ENCODE measurements at regions not wholly inside any gene's neighbourhood (a gene's known extent, or its start where the extent isn't known, plus 50 kb on each side); places are given as distances from the start of the nearest gene placed in this dataset.

GRCh38 chr13:84607261-84608013 is 725.2 kb upstream of the SLITRK1 start:
- DNase-seq: no peak
- Histone ChIP-seq H3K36me3 (no peaks in the 10 kb centered on the region), H3K4me3 (no peak overlapping the region), H3K4me1 (no peaks in the 10 kb centered on the region), H3K27ac (no peak overlapping the region), H3K27me3 (no peaks in the 10 kb centered on the region), H3K9me3 (no peaks in the 10 kb centered on the region)
- in situ Hi-C loops (cut with MboI; ENCODE audit: low pct_ligation_motif_present in 1 of 4, low pct_unique_long_range_greater_than_20kb in 1 of 4, low sequenced_read_pairs in 3 of 4): no loop called here
- intact Hi-C loops (cut with DNase I; ENCODE audit: low total_unique reads): no loop called here
- TF ChIP-seq CTCF (IDR thresholded peaks at IDR 0.05): no peak
- no peak for TF ChIP-seq POLR2AphosphoS5 (IDR thresholded peaks at IDR 0.05)
- no peak for TF ChIP-seq EP300 (IDR thresholded peaks at IDR 0.05; ENCODE audit: low read depth)
- TF ChIP-seq POLR2A (IDR thresholded peaks at IDR 0.05): no peak
- WGBS, 2 donors (ENCODE audit: low coverage in 1 of 2): 22% methylated on average over 5 of the region's 5 CpGs

- in situ Hi-C loops (cut with MboI; ENCODE audit: low pct_ligation_motif_present in 1 of 4, low pct_unique_long_range_greater_than_20kb in 1 of 4, low sequenced_read_pairs in 3 of 4) (no loop called here), intact Hi-C loops (cut with DNase I; ENCODE audit: low total_unique reads) (no loop called here)
- TF ChIP-seq POLR2A (IDR thresholded peaks at IDR 0.05) (no peak), CTCF (IDR thresholded peaks at IDR 0.05) (no peak), POLR2AphosphoS5 (IDR thresholded peaks at IDR 0.05) (no peak), EP300 (IDR thresholded peaks at IDR 0.05; ENCODE audit: low read depth) (no peak)
- H3K27ac ChIP-seq: no peak overlapping the region
- H3K9me3 ChIP-seq: no peaks in the 10 kb centered on the region
- H3K4me3 ChIP-seq: no peak overlapping the region
- H3K4me1 ChIP-seq: no peaks in the 10 kb centered on the region
- no peaks in the 10 kb centered on the region for H3K27me3 ChIP-seq
- DNase-seq: no peak
- H3K36me3 ChIP-seq: no peaks in the 10 kb centered on the region
These were observed 724.3 kb upstream of the SLITRK1 start for GRCh38 chr13:84606616-84607015.

GRCh38 chr13:84605927-84606326 is 723.7 kb upstream of the SLITRK1 start:
- Histone ChIP-seq H3K4me1 (no peaks in the 10 kb centered on the region), H3K9me3 (no peaks in the 10 kb centered on the region), H3K36me3 (no peaks in the 10 kb centered on the region), H3K27me3 (no peaks in the 10 kb centered on the region), H3K4me3 (no peak overlapping the region), H3K27ac (no peak overlapping the region)
- TF ChIP-seq CTCF (IDR thresholded peaks at IDR 0.05): no peak
- TF ChIP-seq POLR2A (IDR thresholded peaks at IDR 0.05): no peak
- no peak for TF ChIP-seq POLR2AphosphoS5 (IDR thresholded peaks at IDR 0.05)
- no peak for TF ChIP-seq EP300 (IDR thresholded peaks at IDR 0.05; ENCODE audit: low read depth)
- intact Hi-C loops (cut with DNase I; ENCODE audit: low total_unique reads) (no loop called here), in situ Hi-C loops (cut with MboI; ENCODE audit: low pct_ligation_motif_present in 1 of 4, low pct_unique_long_range_greater_than_20kb in 1 of 4, low sequenced_read_pairs in 3 of 4) (no loop called here)
- WGBS, 2 donors (ENCODE audit: low coverage in 1 of 2): 93% methylated on average over 3 of the region's 3 CpGs; no CpG with 5 or more reads in 1 of the 2 donors
- DNase-seq: no peak

- H3K36me3 ChIP-seq: no peaks in the 10 kb centered on the region
- no peaks in the 10 kb centered on the region for H3K27me3 ChIP-seq
- H3K4me3 ChIP-seq: no peak overlapping the region
- in situ Hi-C loops (cut with MboI; ENCODE audit: low pct_ligation_motif_present in 1 of 4, low pct_unique_long_range_greater_than_20kb in 1 of 4, low sequenced_read_pairs in 3 of 4): no loop called here
- no peaks in the 10 kb centered on the region for H3K4me1 ChIP-seq
- no peak overlapping the region for H3K27ac ChIP-seq
- WGBS, 2 donors (ENCODE audit: low coverage in 1 of 2): 46 to 47% methylated on average over 2 of the region's 2 CpGs
- intact Hi-C loops (cut with DNase I; ENCODE audit: low total_unique reads): no loop called here
- no peak for DNase-seq
- no peaks in the 10 kb centered on the region for H3K9me3 ChIP-seq
- TF ChIP-seq CTCF (IDR thresholded peaks at IDR 0.05) (no peak), POLR2AphosphoS5 (IDR thresholded peaks at IDR 0.05) (no peak), POLR2A (IDR thresholded peaks at IDR 0.05) (no peak), EP300 (IDR thresholded peaks at IDR 0.05; ENCODE audit: low read depth) (no peak)
These were observed 709.2 kb upstream of the SLITRK1 start for GRCh38 chr13:84591444-84591843.
